H9 (cell line): ENCODE measurements at regions not wholly inside any gene's neighbourhood (a gene's known extent, or its start where the extent isn't known, plus 50 kb on each side); places are given as distances from the start of the nearest gene placed in this dataset.

Source experiments
- DNase-seq: peaks from one replicate; pipeline ENCODE4 v3.0.0-alpha.2; 2017
- H2AFZ ChIP-seq: one replicate; pipeline ENCODE4 v1.6.1; 2013; ENCODE audit warnings: mild to moderate bottlenecking, low read length, control low read depth, moderate library complexity
- H2AK5ac ChIP-seq: 2 replicates; pipeline ENCODE4 v1.6.1; 2013; ENCODE audit warnings: low read length, control low read depth, mixed read lengths; ENCODE audit not compliant: insufficient read length
- H2BK120ac ChIP-seq: one replicate; pipeline ENCODE4 v1.6.1; 2013; ENCODE audit warnings: low read depth, mild to moderate bottlenecking, low read length, control low read depth, inconsistent platforms; ENCODE audit not compliant: poor library complexity, severe bottlenecking
- H2BK12ac ChIP-seq: 2 replicates; pipeline ENCODE4 v1.6.1; 2013; ENCODE audit warnings: low read length, control low read depth, mixed read lengths, low read depth; ENCODE audit not compliant: insufficient read length
- H2BK15ac ChIP-seq: 2 replicates; pipeline ENCODE4 v1.6.1; 2013; ENCODE audit warnings: low read depth, low read length, control low read depth
- H2BK20ac ChIP-seq: one replicate; pipeline ENCODE4 v1.6.1; 2013; ENCODE audit warnings: low read depth, mild to moderate bottlenecking, low read length, control low read depth, inconsistent platforms; ENCODE audit not compliant: poor library complexity, severe bottlenecking
- H2BK5ac ChIP-seq: 2 replicates; pipeline ENCODE4 v1.6.1; 2013; ENCODE audit warnings: low read length, control low read depth, mixed read lengths; ENCODE audit not compliant: insufficient read length
- H3K14ac ChIP-seq: 2 replicates; pipeline ENCODE4 v1.6.1; 2013; ENCODE audit warnings: low read length, control low read depth; ENCODE audit not compliant: insufficient read depth
- H3K18ac ChIP-seq: 2 replicates; pipeline ENCODE4 v1.6.1; 2013; ENCODE audit warnings: low read depth, mild to moderate bottlenecking, mixed read lengths, low read length, control low read depth; ENCODE audit not compliant: insufficient read length
- H3K23ac ChIP-seq: 2 replicates; pipeline ENCODE4 v1.6.1; 2013; ENCODE audit warnings: low read length, control low read depth, mixed read lengths, low read depth; ENCODE audit not compliant: insufficient read length
- H3K23me2 ChIP-seq: 2 replicates; pipeline ENCODE4 v1.6.1; 2013; ENCODE audit warnings: low read depth, mild to moderate bottlenecking, mixed read lengths, low read length, control low read depth; ENCODE audit not compliant: insufficient read length, poor library complexity, severe bottlenecking
- H3K27ac ChIP-seq: 2 replicates; pipeline ENCODE4 v1.5.1; 2013; ENCODE audit warnings: low read length, control low read depth, mixed read lengths, low read depth; ENCODE audit not compliant: insufficient read length
- H3K27me3 ChIP-seq: 2 replicates; pipeline ENCODE4 v1.6.1; 2013; ENCODE audit warnings: low read length, control low read depth, inconsistent platforms; ENCODE audit not compliant: insufficient read depth
- H3K4ac ChIP-seq: 2 replicates; pipeline ENCODE4 v1.6.1; 2013; ENCODE audit warnings: low read depth, mild to moderate bottlenecking, control low read depth, inconsistent platforms, low read length, moderate library complexity
- H3K4me1 ChIP-seq: 2 replicates; pipeline ENCODE4 v1.6.1; 2013; ENCODE audit warnings: low read length, control low read depth, inconsistent platforms; ENCODE audit not compliant: insufficient read depth
- H3K4me2 ChIP-seq: 2 replicates; pipeline ENCODE4 v1.6.1; 2013; ENCODE audit warnings: low read length, control low read depth, mixed read lengths; ENCODE audit not compliant: insufficient read length, insufficient read depth
- H3K56ac ChIP-seq: 2 replicates; pipeline ENCODE4 v1.6.1; 2013; ENCODE audit warnings: low read depth, mild to moderate bottlenecking, mixed read lengths, low read length, control low read depth; ENCODE audit not compliant: insufficient read length
- H3K79me1 ChIP-seq: 2 replicates; pipeline ENCODE4 v1.6.1; 2013; ENCODE audit warnings: low read depth, mild to moderate bottlenecking, moderate library complexity, low read length, control low read depth, inconsistent platforms; ENCODE audit not compliant: insufficient read depth, poor library complexity, severe bottlenecking
- H3K79me2 ChIP-seq: 2 replicates; pipeline ENCODE4 v1.6.1; 2013; ENCODE audit warnings: low read length, control low read depth, inconsistent platforms; ENCODE audit not compliant: insufficient read depth
- H3K9ac ChIP-seq: 2 replicates; pipeline ENCODE4 v1.6.1; 2013; ENCODE audit warnings: low read length, control low read depth, mixed read lengths; ENCODE audit not compliant: insufficient read length; ENCODE audit errors: extremely low read depth
- H3K9me3 ChIP-seq: one replicate; pipeline ENCODE4 v1.6.1; 2013; ENCODE audit warnings: low read depth, low read length, inconsistent platforms; ENCODE audit not compliant: control insufficient read depth
- H3T11ph ChIP-seq: one replicate; pipeline ENCODE4 v1.6.1; 2013; ENCODE audit warnings: mild to moderate bottlenecking, low read length, control low read depth, inconsistent platforms
- H4K20me1 ChIP-seq: one replicate; pipeline ENCODE4 v1.6.1; 2013; ENCODE audit not compliant: control insufficient read depth, insufficient read length, insufficient read depth
- H4K5ac ChIP-seq: 2 replicates; pipeline ENCODE4 v1.6.1; 2013; ENCODE audit warnings: low read depth, mild to moderate bottlenecking, mixed read lengths, low read length, control low read depth; ENCODE audit not compliant: insufficient read length
- H4K8ac ChIP-seq: replicated peaks from 2 replicates; pipeline ENCODE4 v1.6.1; 2013; ENCODE audit warnings: low read length, control low read depth, mixed read lengths, low read depth; ENCODE audit not compliant: insufficient read length
- H4K91ac ChIP-seq: 2 replicates; pipeline ENCODE4 v1.6.1; 2013; ENCODE audit warnings: low read depth, mild to moderate bottlenecking, moderate library complexity, mixed read lengths, low read length, control low read depth; ENCODE audit not compliant: insufficient read length
- H3K27ac Mint-ChIP-seq, 3 experiments: 2 replicates in 2 of 3; 3 replicates in 1 of 3; pipeline ENCODE4 v1.8.0; 2020 to 2021; ENCODE audit warnings: mixed read lengths in 3 of 3, mild to moderate bottlenecking in 1 of 3, moderate library complexity in 1 of 3
- H3K27me3 Mint-ChIP-seq: 2 replicates; pipeline ENCODE4 v1.8.0; 2021; ENCODE audit warnings: low read depth, mild to moderate bottlenecking, moderate library complexity, mixed read lengths
- H3K36me3 Mint-ChIP-seq, 3 experiments: 2 replicates in 2 of 3; 3 replicates in 1 of 3; pipeline ENCODE4 v1.8.0; 2020 to 2021; ENCODE audit warnings: low read depth in 3 of 3, mixed read lengths in 3 of 3; ENCODE audit not compliant: insufficient read depth in 1 of 3
- H3K4me1 Mint-ChIP-seq, 2 experiments: 2 replicates each; pipeline ENCODE4 v1.8.0; 2020; ENCODE audit warnings: mixed read lengths in 2 of 2
- H3K4me3 Mint-ChIP-seq, 2 experiments: 2 replicates in 1 of 2; 3 replicates in 1 of 2; pipeline ENCODE4 v1.8.0; 2020 to 2021; ENCODE audit warnings: mild to moderate bottlenecking in 2 of 2, mixed read lengths in 2 of 2, moderate library complexity in 1 of 2
- H3K9me3 Mint-ChIP-seq, 2 experiments: 2 replicates in 1 of 2; 3 replicates in 1 of 2; pipeline ENCODE4 v1.8.0; 2020; ENCODE audit warnings: mild to moderate bottlenecking in 2 of 2, mixed read lengths in 2 of 2, moderate library complexity in 1 of 2
- CTCF ChIP-seq: fragments of 200-600 bp; sonication (generic); conservative IDR thresholded peaks from 3 replicates; pipeline ENCODE4 v1.8.0; 2021; ENCODE audit warnings: antibody characterized with exemption, mild to moderate bottlenecking
- WGBS: extraction: QIAGEN DNeasy Blood & Tissue Kit; methylation state at CpG from one replicate; pipeline ENCODE4 v1.1.7; 2013; ENCODE audit warnings: missing lambda C conversion rate, low lambda C conversion rate, mixed read lengths; ENCODE audit not compliant: insufficient read length; ENCODE audit errors: extremely low coverage; 5-methylcytosine and 5-hydroxymethylcytosine counted together

GRCh38 chr2:148594216-148594615 is 50.3 kb upstream of the EPC2 start:
- no peaks in the 10 kb centered on the region for H3K9me3 ChIP-seq
- no peak for DNase-seq
- no peak overlapping the region for H2AK5ac ChIP-seq
- no peak overlapping the region for H2BK15ac ChIP-seq
- H3K4me1 ChIP-seq = no peaks in the 10 kb centered on the region; the same call in 1 of the 2 replicates
- no peak overlapping the region for H3T11ph ChIP-seq
- H3K79me1 ChIP-seq = no peaks in the 10 kb centered on the region
- H3K9ac ChIP-seq = no peak overlapping the region
- Mint-ChIP-seq H3K36me3 (no peaks in the 10 kb centered on the region; a peak in 1 of 7 replicates), H3K27ac (no peak overlapping the region), H3K27me3 (no peaks in the 10 kb centered on the region), H3K4me3 (no peak overlapping the region), H3K4me1 (peaks cover 0 to 4% of the 10 kb centered on the region in 2 experiments; a peak in 1 of 4 replicates), H3K9me3 (peaks cover 0 to 4% of the 10 kb centered on the region in 2 experiments; a peak in 1 of 5 replicates)
- TF ChIP-seq CTCF = no peak
- no peak overlapping the region for H2BK20ac ChIP-seq
- no peaks in the 10 kb centered on the region for H3K23me2 ChIP-seq
- H4K8ac ChIP-seq = no peak overlapping the region
- H3K18ac ChIP-seq = no peak overlapping the region
- H2BK5ac ChIP-seq = no peak overlapping the region
- H2BK12ac ChIP-seq = no peak overlapping the region
- H4K5ac ChIP-seq = no peak overlapping the region
- H3K27me3 ChIP-seq = no peaks in the 10 kb centered on the region
- H2AFZ ChIP-seq = no peak overlapping the region
- no peak overlapping the region for H3K14ac ChIP-seq
- no peaks in the 10 kb centered on the region for H3K79me2 ChIP-seq
- H4K91ac ChIP-seq = no peak overlapping the region
- no peak overlapping the region for H3K4me2 ChIP-seq
- no peak overlapping the region for H3K27ac ChIP-seq
- no CpG with 5 or more reads among the region's 5 CpGs for WGBS
- H4K20me1 ChIP-seq = no peaks in the 10 kb centered on the region
- no peak overlapping the region for H2BK120ac ChIP-seq
- H3K4ac ChIP-seq = no peak overlapping the region
- H3K23ac ChIP-seq = no peak overlapping the region
- no peak overlapping the region for H3K56ac ChIP-seq
